ACC112 (cell line): ENCODE measurements at regions not wholly inside any gene's neighbourhood (a gene's known extent, or its start where the extent isn't known, plus 50 kb on each side); places are given as distances from the start of the nearest gene placed in this dataset.

Source experiments
- H2AFZ ChIP-seq: fragments of 200-600 bp; sonication (generic); one replicate; pipeline ENCODE4 v1.6.0; 2017; ENCODE audit warnings: antibody characterized with exemption, low read length; ENCODE audit not compliant: unreplicated experiment
- H3K27ac ChIP-seq: fragments of 200-600 bp; sonication (generic); 2 replicates; pipeline ENCODE4 v1.5.1; 2014; ENCODE audit warnings: low read depth, mild to moderate bottlenecking, antibody characterized with exemption, low read length, moderate library complexity
- H3K27me3 ChIP-seq: fragments of 200-600 bp; sonication (generic); 2 replicates; pipeline ENCODE4 v1.6.1; 2014; ENCODE audit warnings: mild to moderate bottlenecking, antibody characterized with exemption, low read length, moderate library complexity, mixed read lengths; ENCODE audit not compliant: insufficient read depth
- H3K36me3 ChIP-seq: fragments of 200-600 bp; sonication (generic); 2 replicates; pipeline ENCODE4 v1.6.1; 2016; ENCODE audit warnings: mild to moderate bottlenecking, antibody characterized with exemption, low read length, moderate library complexity, mixed read lengths; ENCODE audit not compliant: insufficient read depth
- H3K4me1 ChIP-seq: fragments of 200-600 bp; sonication (generic); one replicate; pipeline ENCODE4 v1.6.1; 2016; ENCODE audit warnings: low read length, mixed read lengths; ENCODE audit not compliant: insufficient read depth, unreplicated experiment, control insufficient read depth
- H3K4me3 ChIP-seq: fragments of 200-600 bp; sonication (generic); 2 replicates; pipeline ENCODE4 v1.5.1; 2014; ENCODE audit warnings: mild to moderate bottlenecking, low read depth, low read length
- H3K79me2 ChIP-seq: fragments of 200-600 bp; sonication (generic); one replicate; pipeline ENCODE4 v1.6.0; 2016; ENCODE audit warnings: low read length; ENCODE audit not compliant: control insufficient read depth, unreplicated experiment, insufficient read depth

DNA sequence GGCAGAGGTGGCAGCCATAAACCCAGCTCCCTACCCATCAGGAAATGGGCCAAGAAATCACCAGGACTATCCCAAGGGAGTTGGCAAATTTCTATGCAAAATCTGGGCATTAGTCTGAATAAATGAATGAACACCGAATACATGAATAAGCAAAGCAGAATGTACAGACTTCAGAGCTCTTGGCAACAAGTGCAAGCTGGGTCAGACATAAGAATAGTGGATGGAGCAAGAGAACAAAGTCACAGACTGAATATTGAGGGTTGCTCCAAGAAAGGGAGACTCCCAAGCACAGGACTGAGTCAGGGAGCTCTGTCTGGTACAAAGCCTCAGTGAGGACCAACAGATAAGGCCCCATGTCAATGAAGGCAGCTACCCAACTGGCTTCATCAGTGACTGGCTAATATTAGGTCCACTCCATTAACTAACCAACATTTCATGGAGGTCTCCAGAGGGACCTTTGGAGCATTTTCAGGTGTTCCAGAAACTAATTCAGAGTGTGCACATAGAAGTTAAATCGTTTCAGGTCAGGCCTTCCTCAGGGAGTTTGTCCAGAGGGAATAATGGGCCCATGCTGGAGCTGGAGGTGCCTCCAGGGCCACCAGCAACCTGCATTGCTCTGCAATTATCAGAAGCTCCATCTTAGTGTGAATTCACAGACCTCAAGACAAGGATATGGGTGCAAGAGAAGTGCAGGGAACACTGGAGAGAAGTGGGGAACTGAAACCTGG lies 191.5 kb upstream of the RALGAPA2 start:
- no peak overlapping the region for H3K4me3 ChIP-seq
- no peaks in the 10 kb centered on the region for H3K79me2 ChIP-seq
- no peak overlapping the region for H2AFZ ChIP-seq
- no peak overlapping the region for H3K27ac ChIP-seq
- H3K4me1 ChIP-seq, result no peaks in the 10 kb centered on the region
- H3K27me3 ChIP-seq, result no peaks in the 10 kb centered on the region
- no peaks in the 10 kb centered on the region for H3K36me3 ChIP-seq

GRCh38 chr20:20897922-20898321 lies 185.5 kb upstream of the RALGAPA2 start:
- Histone ChIP-seq H3K79me2 (no peaks in the 10 kb centered on the region), H3K27me3 (no peaks in the 10 kb centered on the region), H2AFZ (no peak overlapping the region), H3K4me3 (no peak overlapping the region), H3K4me1 (no peaks in the 10 kb centered on the region), H3K27ac (no peak overlapping the region), H3K36me3 (no peaks in the 10 kb centered on the region)

- no peaks in the 10 kb centered on the region for H3K36me3 ChIP-seq
- H3K4me3 ChIP-seq, result no peak overlapping the region
- no peak overlapping the region for H2AFZ ChIP-seq
- H3K27me3 ChIP-seq, result no peaks in the 10 kb centered on the region
- H3K27ac ChIP-seq, result no peak overlapping the region
- H3K4me1 ChIP-seq, result no peaks in the 10 kb centered on the region
- H3K79me2 ChIP-seq, result no peaks in the 10 kb centered on the region
Observed at GRCh38 chr20:20897145-20897544, 184.7 kb upstream of the RALGAPA2 start.

DNA sequence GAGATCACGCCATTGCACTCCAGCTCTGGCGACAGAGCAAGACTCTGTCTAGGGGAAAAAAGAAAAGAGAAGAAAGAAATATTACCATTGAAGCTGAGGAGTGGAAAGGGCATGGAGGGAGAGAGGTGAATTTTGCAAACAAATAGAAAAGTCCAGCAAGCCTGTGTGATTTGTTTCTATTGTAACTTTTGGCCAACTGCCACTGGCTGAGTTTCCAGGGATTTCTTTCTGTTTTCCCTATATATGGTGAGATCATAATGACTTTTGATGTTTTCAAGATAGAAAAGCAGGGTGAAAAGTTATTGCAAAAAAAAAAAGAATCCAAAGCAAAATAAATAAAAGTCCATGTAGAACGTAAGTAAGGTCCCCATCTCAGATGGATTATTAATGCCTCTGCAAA lies 184.2 kb upstream of the RALGAPA2 start:
- H3K4me1 ChIP-seq, result no peaks in the 10 kb centered on the region
- H3K4me3 ChIP-seq, result no peak overlapping the region
- H2AFZ ChIP-seq, result no peak overlapping the region
- no peak overlapping the region for H3K27ac ChIP-seq
- no peaks in the 10 kb centered on the region for H3K79me2 ChIP-seq
- H3K27me3 ChIP-seq, result no peaks in the 10 kb centered on the region
- H3K36me3 ChIP-seq, result no peaks in the 10 kb centered on the region

- Histone ChIP-seq H2AFZ (no peak overlapping the region), H3K36me3 (no peaks in the 10 kb centered on the region), H3K27me3 (no peaks in the 10 kb centered on the region), H3K4me1 (no peaks in the 10 kb centered on the region), H3K79me2 (no peaks in the 10 kb centered on the region), H3K4me3 (no peak overlapping the region), H3K27ac (no peak overlapping the region)
Observed at GRCh38 chr20:20895537-20895936, 183.1 kb upstream of the RALGAPA2 start.

GRCh38 chr20:20894753-20895152 lies 182.3 kb upstream of the RALGAPA2 start:
- Histone ChIP-seq H3K27me3 (no peaks in the 10 kb centered on the region), H3K27ac (no peak overlapping the region), H2AFZ (no peak overlapping the region)

GRCh38 chr20:20894280-20894679 lies 181.8 kb upstream of the RALGAPA2 start:
- Histone ChIP-seq H3K27me3 (no peaks in the 10 kb centered on the region), H2AFZ (no peak overlapping the region), H3K36me3 (no peaks in the 10 kb centered on the region), H3K4me1 (no peaks in the 10 kb centered on the region), H3K79me2 (no peaks in the 10 kb centered on the region), H3K4me3 (no peak overlapping the region), H3K27ac (no peak overlapping the region)

More at GRCh38 chr20:20894753-20895152, 182.3 kb upstream of the RALGAPA2 start:
- no peaks in the 10 kb centered on the region for H3K79me2 ChIP-seq
- H3K4me1 ChIP-seq, result no peaks in the 10 kb centered on the region
- no peaks in the 10 kb centered on the region for H3K36me3 ChIP-seq
- no peak overlapping the region for H3K4me3 ChIP-seq

DNA sequence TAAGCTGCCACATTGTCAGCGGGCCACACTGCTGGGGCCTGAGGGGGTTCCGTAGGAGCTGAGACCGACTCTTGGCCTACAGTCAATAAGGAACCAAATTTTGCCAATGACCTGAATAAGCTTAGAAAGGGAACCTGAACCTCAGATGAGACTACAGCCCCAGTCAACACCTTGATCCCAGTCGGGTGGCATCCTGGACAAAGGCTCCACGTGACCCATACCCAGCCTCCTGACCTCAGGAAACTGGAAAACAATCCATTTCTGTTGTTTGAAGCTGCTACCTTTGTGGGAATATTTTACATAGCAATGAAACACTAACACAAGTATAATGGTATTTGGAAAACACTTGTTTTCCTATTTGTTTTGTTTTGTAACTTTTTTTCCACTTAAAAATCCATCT lies 179.9 kb upstream of the RALGAPA2 start:
- H3K4me3 ChIP-seq, result no peak overlapping the region
- no peaks in the 10 kb centered on the region for H3K4me1 ChIP-seq
- H3K27ac ChIP-seq, result no peak overlapping the region

GRCh38 chr20:20890751-20891150 lies 178.3 kb upstream of the RALGAPA2 start:
- no peaks in the 10 kb centered on the region for H3K36me3 ChIP-seq
- no peak overlapping the region for H3K27ac ChIP-seq
- no peaks in the 10 kb centered on the region for H3K4me1 ChIP-seq
- no peak overlapping the region for H2AFZ ChIP-seq
- no peaks in the 10 kb centered on the region for H3K79me2 ChIP-seq
- no peak overlapping the region for H3K4me3 ChIP-seq
- H3K27me3 ChIP-seq, result no peaks in the 10 kb centered on the region

More for the DNA sequence above, 179.9 kb upstream of the RALGAPA2 start:
- H3K27me3 ChIP-seq, result no peaks in the 10 kb centered on the region
- no peaks in the 10 kb centered on the region for H3K79me2 ChIP-seq
- no peak overlapping the region for H2AFZ ChIP-seq
- no peaks in the 10 kb centered on the region for H3K36me3 ChIP-seq

DNA sequence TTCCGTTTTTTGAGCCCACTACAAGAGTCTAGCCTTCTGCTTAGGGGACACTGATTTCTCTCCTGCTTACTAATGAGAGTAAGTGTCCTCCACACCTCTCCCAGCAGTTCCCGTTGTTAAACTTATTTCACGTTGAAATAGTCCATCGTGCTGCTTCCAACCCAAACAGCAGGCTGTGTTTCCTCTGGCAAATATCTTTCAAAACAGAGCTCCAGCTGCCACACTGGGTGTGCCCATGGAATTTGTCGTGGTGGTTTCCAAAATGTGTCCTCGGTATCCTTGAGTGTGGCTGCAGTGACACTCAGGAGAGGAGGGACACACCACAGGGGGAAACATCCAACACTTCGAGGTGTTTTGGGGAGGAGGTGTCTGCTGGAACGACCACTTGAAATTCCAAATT lies 176.5 kb upstream of the RALGAPA2 start:
- H3K4me3 ChIP-seq, result no peak overlapping the region
- H3K27ac ChIP-seq, result no peak overlapping the region
- no peaks in the 10 kb centered on the region for H3K36me3 ChIP-seq
- H2AFZ ChIP-seq, result no peak overlapping the region
- no peaks in the 10 kb centered on the region for H3K4me1 ChIP-seq
- H3K27me3 ChIP-seq, result no peaks in the 10 kb centered on the region
- H3K79me2 ChIP-seq, result no peaks in the 10 kb centered on the region

- Histone ChIP-seq H3K36me3 (no peaks in the 10 kb centered on the region), H3K4me3 (no peak overlapping the region), H3K79me2 (no peaks in the 10 kb centered on the region), H3K27ac (no peak overlapping the region), H2AFZ (no peak overlapping the region), H3K4me1 (no peaks in the 10 kb centered on the region), H3K27me3 (no peaks in the 10 kb centered on the region)
Observed at GRCh38 chr20:20888266-20888656, 175.8 kb upstream of the RALGAPA2 start.
